Astrocyte (in vitro differentiated cells and primary cell): ENCODE measurements at regions not wholly inside any gene's neighbourhood (a gene's known extent, or its start where the extent isn't known, plus 50 kb on each side); places are given as distances from the start of the nearest gene placed in this dataset.

Experiments used
- DNase-seq: peaks from one replicate; pipeline ENCODE4 v3.0.0-alpha.2; 2010; ENCODE audit warnings: low read depth
- FAIRE-seq: peaks from 2 replicates; lab custom pipeline; 2011; peaks lifted over from hg19 to GRCh38; lab: Jason Lieb, UNC
- H2AFZ ChIP-seq: 2 replicates; pipeline ENCODE4 v1.6.0; 2012; ENCODE audit warnings: low read depth, low read length, inconsistent platforms
- H3K27ac ChIP-seq: 2 replicates; pipeline ENCODE4 v1.5.1; 2011; ENCODE audit warnings: low read depth, low read length, inconsistent platforms
- H3K27me3 ChIP-seq: 2 replicates; pipeline ENCODE4 v1.6.0; 2011; ENCODE audit warnings: low read length, inconsistent platforms; ENCODE audit not compliant: insufficient read depth
- H3K36me3 ChIP-seq: 2 replicates; pipeline ENCODE4 v1.5.1; 2011; ENCODE audit warnings: low read length, inconsistent platforms; ENCODE audit not compliant: insufficient read depth
- H3K4me1 ChIP-seq: 2 replicates; pipeline ENCODE4 v1.5.1; 2011; ENCODE audit warnings: low read length, inconsistent platforms; ENCODE audit not compliant: insufficient read depth
- H3K4me2 ChIP-seq: 2 replicates; pipeline ENCODE4 v1.6.0; 2012; ENCODE audit warnings: low read length, inconsistent platforms
- H3K4me3 ChIP-seq: 2 replicates; pipeline ENCODE4 v1.5.1; 2011; ENCODE audit warnings: low read depth, mild to moderate bottlenecking, low read length, inconsistent platforms; ENCODE audit not compliant: insufficient read depth
- H3K79me2 ChIP-seq: 2 replicates; pipeline ENCODE4 v1.6.0; 2012; ENCODE audit warnings: mild to moderate bottlenecking, low read length, inconsistent platforms; ENCODE audit not compliant: insufficient read depth
- H3K9ac ChIP-seq: 2 replicates; pipeline ENCODE4 v1.6.0; 2012; ENCODE audit warnings: mild to moderate bottlenecking, low read length, inconsistent platforms
- H3K9me3 ChIP-seq: 2 replicates; pipeline ENCODE4 v1.5.1; 2012; ENCODE audit warnings: low read depth, mild to moderate bottlenecking, low read length, inconsistent platforms; ENCODE audit not compliant: insufficient read depth
- H4K20me1 ChIP-seq: 2 replicates; pipeline ENCODE4 v1.6.0; 2012; ENCODE audit warnings: low read length, inconsistent platforms; ENCODE audit not compliant: insufficient read depth
- H3K27ac Mint-ChIP-seq: one replicate; pipeline ENCODE4 v1.8.0; 2021; ENCODE audit warnings: mild to moderate bottlenecking, mixed read lengths; ENCODE audit not compliant: unreplicated experiment
- H3K27me3 Mint-ChIP-seq: one replicate; pipeline ENCODE4 v1.8.0; 2021; ENCODE audit warnings: low read depth, mixed read lengths; ENCODE audit not compliant: unreplicated experiment
- H3K36me3 Mint-ChIP-seq: one replicate; pipeline ENCODE4 v1.8.0; 2021; ENCODE audit warnings: low read depth, mixed read lengths; ENCODE audit not compliant: unreplicated experiment
- H3K4me1 Mint-ChIP-seq: one replicate; pipeline ENCODE4 v1.8.0; 2021; ENCODE audit warnings: low read depth, mixed read lengths; ENCODE audit not compliant: unreplicated experiment
- H3K4me3 Mint-ChIP-seq: one replicate; pipeline ENCODE4 v1.8.0; 2021; ENCODE audit warnings: mild to moderate bottlenecking, moderate library complexity, mixed read lengths; ENCODE audit not compliant: unreplicated experiment
- H3K9me3 Mint-ChIP-seq: one replicate; pipeline ENCODE4 v1.8.0; 2021; ENCODE audit warnings: mild to moderate bottlenecking, mixed read lengths; ENCODE audit not compliant: unreplicated experiment
- CTCF ChIP-seq: IDR thresholded peaks from 2 replicates; pipeline ENCODE4 v1.5.1; 2011; ENCODE audit warnings: low read depth, mild to moderate bottlenecking, inconsistent platforms, low read length, moderate library complexity; ENCODE audit not compliant: insufficient read depth
- EZH2 ChIP-seq: IDR thresholded peaks from 2 replicates; pipeline ENCODE4 v1.6.1; 2012; ENCODE audit warnings: mild to moderate bottlenecking, low read length, inconsistent platforms; ENCODE audit not compliant: insufficient read depth

DNA sequence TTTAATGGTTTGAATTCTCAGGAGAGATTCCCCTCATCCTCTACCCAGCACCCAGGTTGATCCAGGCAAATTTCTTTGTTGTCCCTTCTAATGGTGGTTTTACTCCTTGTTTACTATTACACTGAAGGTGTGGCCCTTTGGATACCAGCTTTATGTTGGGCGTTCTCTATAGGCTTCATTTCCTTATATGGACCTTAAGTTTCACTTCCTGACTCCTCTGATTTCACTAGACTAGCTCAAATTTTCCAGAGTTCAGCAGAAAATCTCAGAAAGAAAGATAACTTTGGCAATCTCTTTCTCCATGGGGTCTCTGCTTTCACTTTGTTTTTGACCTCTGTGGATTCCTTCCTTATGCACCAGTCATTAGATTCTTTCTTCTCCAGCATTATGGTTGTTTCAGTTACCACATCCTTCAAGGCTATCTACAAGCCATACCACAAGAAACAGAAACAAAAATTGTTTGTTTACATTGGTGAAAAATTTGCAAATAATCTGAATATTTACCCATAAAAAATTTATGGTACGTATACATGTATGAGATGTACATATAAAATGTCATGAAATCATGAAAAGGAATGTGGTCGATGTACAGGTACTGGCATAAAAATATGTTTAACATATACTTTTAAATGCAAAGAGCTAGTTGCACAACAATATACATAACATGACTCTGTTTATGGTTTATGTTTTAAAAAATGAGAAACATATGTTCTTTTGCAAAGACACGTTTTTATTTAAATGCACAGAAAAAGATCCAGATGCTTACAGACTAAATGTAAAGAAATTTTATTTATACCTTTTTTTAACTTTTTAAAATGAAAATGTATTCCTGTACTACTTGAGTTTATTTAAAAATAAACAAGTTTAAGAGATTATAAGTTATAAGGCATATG is 212.6 kb downstream of the LACC1 start:
- Histone ChIP-seq H2AFZ (no peak overlapping the region), H4K20me1 (no peaks in the 10 kb centered on the region), H3K4me2 (no peak overlapping the region), H3K4me1 (no peaks in the 10 kb centered on the region), H3K36me3 (no peaks in the 10 kb centered on the region), H3K9me3 (no peaks in the 10 kb centered on the region), H3K27me3 (no peaks in the 10 kb centered on the region), H3K9ac (no peak overlapping the region), H3K4me3 (no peak overlapping the region), H3K79me2 (no peaks in the 10 kb centered on the region), H3K27ac (no peak overlapping the region)
- TF ChIP-seq EZH2 (no peak), CTCF (no peak)
- Mint-ChIP-seq H3K27ac (no peak overlapping the region), H3K36me3 (no peaks in the 10 kb centered on the region), H3K4me3 (no peak overlapping the region), H3K27me3 (peaks cover 6% of the 10 kb centered on the region), H3K9me3 (peaks cover 8% of the 10 kb centered on the region), H3K4me1 (no peaks in the 10 kb centered on the region)
- FAIRE-seq (no peak), DNase-seq (no peak)

DNA sequence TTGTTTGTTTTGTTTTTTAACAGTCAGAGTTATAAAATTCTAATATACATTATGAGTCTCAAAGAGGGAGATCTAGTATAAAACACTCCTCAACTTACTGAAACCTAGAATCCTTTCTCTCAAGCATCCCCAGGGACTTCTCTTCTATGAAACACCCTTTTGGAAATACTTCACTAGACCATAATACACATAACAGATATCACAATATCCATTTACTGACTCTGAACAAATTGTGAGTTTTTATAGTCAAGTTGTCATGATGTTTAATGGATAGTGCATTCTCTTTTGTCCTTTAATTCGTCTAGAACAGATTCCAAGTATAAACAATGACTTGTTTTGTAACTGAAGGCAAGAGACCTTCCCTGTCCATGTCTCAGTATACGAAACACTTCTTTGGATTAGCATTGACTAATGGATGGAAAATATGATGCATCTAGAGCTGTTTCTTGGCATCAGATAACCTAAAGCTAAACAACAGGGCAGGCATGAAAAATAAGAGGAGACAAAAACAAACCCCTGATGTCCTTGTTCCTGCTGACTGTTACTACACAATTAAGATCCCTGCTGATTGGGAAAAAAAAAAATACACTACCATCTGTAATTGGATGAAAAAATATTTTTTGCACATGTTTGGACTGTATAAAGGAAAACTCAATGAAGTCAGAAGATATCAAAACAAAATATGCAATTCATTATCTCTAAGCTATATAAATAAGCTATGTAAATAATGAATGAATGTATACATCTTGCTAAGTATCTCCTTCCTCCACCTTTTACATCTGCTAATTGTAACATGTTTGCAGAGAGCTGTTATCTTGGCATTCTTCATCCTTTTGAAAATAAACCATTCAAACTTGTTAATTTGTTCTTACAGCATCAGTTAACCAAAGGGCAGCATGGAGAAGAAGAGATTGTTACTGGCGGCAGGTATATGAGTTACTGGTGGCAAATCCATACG is 214.2 kb downstream of the LACC1 start:
- Mint-ChIP-seq H3K27me3 (peaks cover 2% of the 10 kb centered on the region), H3K4me3 (no peak overlapping the region), H3K27ac (no peak overlapping the region), H3K9me3 (no peaks in the 10 kb centered on the region), H3K36me3 (no peaks in the 10 kb centered on the region), H3K4me1 (no peaks in the 10 kb centered on the region)
- Histone ChIP-seq H3K9me3 (no peaks in the 10 kb centered on the region), H3K27me3 (no peaks in the 10 kb centered on the region), H3K9ac (no peak overlapping the region), H3K4me1 (no peaks in the 10 kb centered on the region), H3K27ac (no peak overlapping the region), H2AFZ (no peak overlapping the region), H3K4me3 (no peak overlapping the region), H4K20me1 (no peaks in the 10 kb centered on the region), H3K79me2 (no peaks in the 10 kb centered on the region), H3K4me2 (no peak overlapping the region), H3K36me3 (no peaks in the 10 kb centered on the region)
- DNase-seq (no peak), FAIRE-seq (peak; percentile 23)
- no peak for TF ChIP-seq EZH2

DNA sequence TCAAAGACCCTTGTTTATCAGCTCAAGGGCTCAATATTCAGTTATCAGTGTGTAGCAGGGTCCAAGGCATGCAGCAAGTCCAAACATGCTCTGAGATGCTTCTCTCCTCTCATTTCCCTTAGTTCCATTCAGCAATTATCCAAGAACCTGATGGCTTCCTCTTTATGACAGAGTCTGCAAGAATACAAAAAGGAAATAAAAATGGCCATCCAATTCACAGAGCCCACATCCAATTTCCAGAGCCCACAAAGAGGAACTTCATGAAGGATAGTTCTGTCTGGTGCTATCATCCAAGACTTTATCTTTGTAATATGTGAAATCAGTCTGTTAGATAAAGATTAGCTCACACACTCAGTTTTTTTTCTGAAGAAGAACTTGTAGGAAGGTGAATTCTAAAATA is 217.2 kb downstream of the LACC1 start:
- H3K27ac Mint-ChIP-seq: no peak overlapping the region
- H3K9me3 Mint-ChIP-seq: no peaks in the 10 kb centered on the region
- Histone ChIP-seq H4K20me1 (no peaks in the 10 kb centered on the region), H3K27ac (no peak overlapping the region), H3K4me1 (no peaks in the 10 kb centered on the region), H3K27me3 (no peaks in the 10 kb centered on the region), H3K79me2 (no peaks in the 10 kb centered on the region), H3K9ac (no peak overlapping the region), H3K4me2 (no peak overlapping the region), H3K4me3 (no peak overlapping the region), H3K36me3 (no peaks in the 10 kb centered on the region), H2AFZ (no peak overlapping the region), H3K9me3 (no peaks in the 10 kb centered on the region)
- H3K4me1 Mint-ChIP-seq: no peaks in the 10 kb centered on the region
- FAIRE-seq (no peak), DNase-seq (no peak)
- TF ChIP-seq EZH2 (no peak), CTCF (no peak)
- no peak overlapping the region for H3K4me3 Mint-ChIP-seq
- no peaks in the 10 kb centered on the region for H3K36me3 Mint-ChIP-seq
- H3K27me3 Mint-ChIP-seq: peaks cover 2% of the 10 kb centered on the region
